K562 (cell line): ENCODE measurements at regions not wholly inside any gene's neighbourhood (a gene's known extent, or its start where the extent isn't known, plus 50 kb on each side); places are given as distances from the start of the nearest gene placed in this dataset.

Experiments
- CHD2 ChIP-seq: IDR thresholded peaks from 2 replicates; pipeline ENCODE4 v1.6.1; 2011; ENCODE audit warnings: low read depth, low read length
- DPF2 ChIP-seq: fragments of 450-650 bp; IDR thresholded peaks from 2 replicates; pipeline ENCODE4 v1.6.1; 2016
- PHF20 ChIP-seq: fragments of 450-650 bp; IDR thresholded peaks from 2 replicates; pipeline ENCODE4 v1.6.1; 2018; ENCODE audit not compliant: partially characterized antibody
- SP2 ChIP-seq: IDR thresholded peaks from 2 replicates; pipeline ENCODE4 v1.6.1; 2011; ENCODE audit warnings: mild to moderate bottlenecking, low read depth, low read length, moderate library complexity; ENCODE audit not compliant: poor library complexity, severe bottlenecking; ENCODE audit errors: extremely low read depth

DNA sequence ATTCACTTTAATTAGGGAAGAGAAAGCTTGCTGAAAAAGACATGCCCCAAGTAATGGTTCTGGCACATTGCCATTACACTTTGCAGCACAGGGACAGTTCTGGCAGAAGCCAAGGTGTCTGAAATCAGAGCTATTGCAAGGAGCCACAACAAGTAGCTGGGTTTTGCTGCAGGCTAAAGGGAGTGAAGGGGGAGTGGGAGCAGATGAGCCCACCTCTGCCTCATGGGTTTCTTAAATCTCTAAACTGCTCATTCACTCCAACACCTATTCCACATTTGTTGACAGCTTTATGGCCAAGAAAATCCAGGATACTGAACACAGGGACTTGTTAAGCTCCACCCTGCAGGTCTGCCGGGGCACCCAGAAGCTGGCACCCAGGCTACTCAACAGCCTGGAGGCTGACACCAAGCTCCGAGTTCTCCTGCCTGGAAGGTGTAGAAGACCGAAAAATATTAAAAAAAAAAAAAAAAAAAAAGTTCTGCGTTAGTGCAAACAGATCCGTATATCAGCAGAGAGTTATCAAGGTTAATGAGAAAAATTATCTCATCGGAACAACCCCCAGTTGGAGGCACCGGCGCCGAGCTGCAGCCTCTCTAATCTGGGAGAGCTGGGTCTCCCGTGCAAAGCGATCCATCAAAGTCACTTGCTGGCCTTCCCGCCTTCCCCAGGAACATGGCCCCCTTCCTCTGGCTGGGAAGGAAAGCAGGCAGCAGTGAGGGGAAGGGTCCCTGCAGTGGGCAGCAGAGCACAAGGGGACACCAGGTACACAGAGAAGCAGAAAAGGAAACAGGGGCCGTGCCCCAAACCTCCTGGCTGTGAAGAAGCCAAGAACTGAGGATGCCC, 123.7 kb downstream of the HNMT start:
- TF ChIP-seq CHD2 (no peak), SP2 (no peak), DPF2 (no peak), PHF20 (no peak)
